ENCODE measurements at regions not wholly inside any gene's neighbourhood (a gene's known extent, or its start where the extent isn't known, plus 50 kb on each side); places are given as distances from the start of the nearest gene placed in this dataset.

DNA sequence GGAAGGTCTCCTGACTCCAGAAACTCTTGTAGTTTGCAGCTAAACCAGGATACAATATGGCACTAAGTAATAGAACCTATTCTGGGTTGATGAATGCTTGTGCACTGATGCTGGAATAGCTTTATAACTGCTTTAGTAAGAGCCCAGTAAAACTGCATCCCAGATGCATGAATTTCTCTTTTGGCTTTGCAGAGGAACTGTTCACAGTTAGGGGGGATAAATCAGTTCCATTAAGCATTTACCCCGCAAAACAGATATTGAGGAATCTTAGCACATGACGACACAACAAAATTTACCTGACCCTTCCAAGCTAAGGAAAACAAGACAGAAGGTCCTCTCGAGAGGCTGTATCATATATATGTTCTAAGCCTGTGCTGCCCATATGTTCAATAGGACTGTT, 457.4 kb downstream of the FOXG1 start:
- no peaks in the 10 kb centered on the region for H3K27me3 ChIP-seq (ENCODE audit: insufficient read depth, low read length)

DNA sequence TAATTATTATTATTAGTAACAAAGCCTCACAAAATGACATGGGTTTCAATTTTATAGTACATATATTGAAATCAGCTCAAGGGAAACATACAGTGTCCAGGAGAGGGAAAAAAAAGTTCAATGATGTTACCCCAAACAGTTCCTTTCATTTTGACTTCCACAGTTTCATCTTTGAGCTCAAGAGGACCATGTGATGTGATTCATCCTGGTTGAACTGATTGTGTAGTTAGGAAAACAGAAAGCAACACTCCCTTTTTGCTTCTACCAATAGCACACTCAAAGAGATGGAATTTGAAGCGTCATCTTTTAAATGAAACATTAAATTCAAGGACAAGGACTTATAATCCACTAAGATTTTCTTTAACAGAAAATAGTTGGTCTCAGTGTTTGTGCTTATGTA, 461.0 kb downstream of the FOXG1 start:
- H3K79me2 ChIP-seq (ENCODE audit: control insufficient read depth, insufficient read depth, low read length, unreplicated experiment): no peaks in the 10 kb centered on the region
- no peak overlapping the region for H3K4me3 ChIP-seq (ENCODE audit: low read depth, low read length)
- H3K4me1 ChIP-seq (ENCODE audit: control insufficient read depth, insufficient read depth, low read length, unreplicated experiment): peaks cover 12% of the 10 kb centered on the region
- no peaks in the 10 kb centered on the region for H3K36me3 ChIP-seq (ENCODE audit: insufficient read depth, low read length)
- 0 out of 2 replicates have a peak overlapping the region, but pooled peaks have one; percentile 2 for H3K27ac ChIP-seq (ENCODE audit: low read depth, low read length)
- H2AFZ ChIP-seq (ENCODE audit: low read length, unreplicated experiment): no peak overlapping the region
- no peaks in the 10 kb centered on the region for H3K27me3 ChIP-seq (ENCODE audit: insufficient read depth, low read length)

More for the DNA sequence above, 457.4 kb downstream of the FOXG1 start:
- H3K36me3 ChIP-seq (ENCODE audit: insufficient read depth, low read length): no peaks in the 10 kb centered on the region
- no peaks in the 10 kb centered on the region for H3K79me2 ChIP-seq (ENCODE audit: control insufficient read depth, insufficient read depth, low read length, unreplicated experiment)
- H3K4me1 ChIP-seq (ENCODE audit: control insufficient read depth, insufficient read depth, low read length, unreplicated experiment): peaks cover 19% of the 10 kb centered on the region
- H3K4me3 ChIP-seq (ENCODE audit: low read depth, low read length): no peak overlapping the region
- no peak overlapping the region for H3K27ac ChIP-seq (ENCODE audit: low read depth, low read length)
- no peak overlapping the region for H2AFZ ChIP-seq (ENCODE audit: low read length, unreplicated experiment)

- Histone ChIP-seq H2AFZ (ENCODE audit: low read length, unreplicated experiment) (peak overlapping the region; percentile 74), H3K27ac (ENCODE audit: low read depth, low read length) (no peak overlapping the region), H3K4me1 (ENCODE audit: control insufficient read depth, insufficient read depth, low read length, unreplicated experiment) (peaks cover 28% of the 10 kb centered on the region), H3K79me2 (ENCODE audit: control insufficient read depth, insufficient read depth, low read length, unreplicated experiment) (no peaks in the 10 kb centered on the region), H3K36me3 (ENCODE audit: insufficient read depth, low read length) (no peaks in the 10 kb centered on the region), H3K4me3 (ENCODE audit: low read depth, low read length) (no peak overlapping the region), H3K27me3 (ENCODE audit: insufficient read depth, low read length) (no peaks in the 10 kb centered on the region)
Measured at GRCh38 chr14:29232153-29232552, 465.6 kb downstream of the FOXG1 start.

- peak overlapping the region; percentile 74 for H2AFZ ChIP-seq (ENCODE audit: low read length, unreplicated experiment)
- H3K79me2 ChIP-seq (ENCODE audit: control insufficient read depth, insufficient read depth, low read length, unreplicated experiment): no peaks in the 10 kb centered on the region
- no peak overlapping the region for H3K27ac ChIP-seq (ENCODE audit: low read depth, low read length)
- no peaks in the 10 kb centered on the region for H3K27me3 ChIP-seq (ENCODE audit: insufficient read depth, low read length)
- peaks cover 32% of the 10 kb centered on the region for H3K4me1 ChIP-seq (ENCODE audit: control insufficient read depth, insufficient read depth, low read length, unreplicated experiment)
- no peaks in the 10 kb centered on the region for H3K36me3 ChIP-seq (ENCODE audit: insufficient read depth, low read length)
- no peak overlapping the region for H3K4me3 ChIP-seq (ENCODE audit: low read depth, low read length)
Measured at GRCh38 chr14:29232711-29233110, 466.1 kb downstream of the FOXG1 start.

- Histone ChIP-seq H3K4me3 (ENCODE audit: low read depth, low read length) (no peak overlapping the region), H2AFZ (ENCODE audit: low read length, unreplicated experiment) (no peak overlapping the region), H3K36me3 (ENCODE audit: insufficient read depth, low read length) (no peaks in the 10 kb centered on the region), H3K27me3 (ENCODE audit: insufficient read depth, low read length) (no peaks in the 10 kb centered on the region), H3K27ac (ENCODE audit: low read depth, low read length) (no peak overlapping the region), H3K79me2 (ENCODE audit: control insufficient read depth, insufficient read depth, low read length, unreplicated experiment) (no peaks in the 10 kb centered on the region), H3K4me1 (ENCODE audit: control insufficient read depth, insufficient read depth, low read length, unreplicated experiment) (peaks cover 34% of the 10 kb centered on the region)
Measured at GRCh38 chr14:29233188-29233587, 466.6 kb downstream of the FOXG1 start.

- H3K36me3 ChIP-seq (ENCODE audit: insufficient read depth, low read length): no peaks in the 10 kb centered on the region
- H3K4me1 ChIP-seq (ENCODE audit: control insufficient read depth, insufficient read depth, low read length, unreplicated experiment): peaks cover 53% of the 10 kb centered on the region
- H2AFZ ChIP-seq (ENCODE audit: low read length, unreplicated experiment): no peak overlapping the region
- no peaks in the 10 kb centered on the region for H3K79me2 ChIP-seq (ENCODE audit: control insufficient read depth, insufficient read depth, low read length, unreplicated experiment)
- peak overlapping the region; percentile 70 for H3K4me3 ChIP-seq (ENCODE audit: low read depth, low read length)
- peak overlapping the region; percentile 99 for H3K27ac ChIP-seq (ENCODE audit: low read depth, low read length)
- H3K27me3 ChIP-seq (ENCODE audit: insufficient read depth, low read length): no peaks in the 10 kb centered on the region
Measured at GRCh38 chr14:29235991-29236390, 469.4 kb downstream of the FOXG1 start.

DNA sequence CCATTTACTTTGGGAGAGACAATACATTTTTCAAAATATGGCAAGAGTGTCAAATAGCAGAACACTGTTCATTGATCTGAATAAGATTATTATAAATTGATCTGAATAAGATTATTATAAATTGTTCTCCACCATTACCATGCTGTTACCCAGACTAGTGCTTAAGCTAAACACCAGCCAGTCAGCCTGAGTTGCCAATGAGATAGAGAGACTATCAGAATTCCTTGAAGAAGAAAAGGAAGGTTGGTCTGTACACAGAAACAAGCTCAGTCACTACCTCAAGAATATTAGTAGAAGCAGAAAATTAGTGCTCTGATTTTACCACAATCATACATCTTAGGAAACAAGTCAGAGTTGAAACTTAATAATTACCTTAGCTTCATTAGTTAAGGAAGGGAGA, 469.8 kb downstream of the FOXG1 start:
- Histone ChIP-seq H3K27ac (ENCODE audit: low read depth, low read length) (peak overlapping the region; percentile 99), H3K27me3 (ENCODE audit: insufficient read depth, low read length) (no peaks in the 10 kb centered on the region), H2AFZ (ENCODE audit: low read length, unreplicated experiment) (peak overlapping the region; percentile 66), H3K79me2 (ENCODE audit: control insufficient read depth, insufficient read depth, low read length, unreplicated experiment) (no peaks in the 10 kb centered on the region), H3K4me1 (ENCODE audit: control insufficient read depth, insufficient read depth, low read length, unreplicated experiment) (peaks cover 57% of the 10 kb centered on the region), H3K36me3 (ENCODE audit: insufficient read depth, low read length) (no peaks in the 10 kb centered on the region), H3K4me3 (ENCODE audit: low read depth, low read length) (peak overlapping the region; percentile 70)

- no peaks in the 10 kb centered on the region for H3K27me3 ChIP-seq (ENCODE audit: insufficient read depth, low read length)
- H3K36me3 ChIP-seq (ENCODE audit: insufficient read depth, low read length): no peaks in the 10 kb centered on the region
- peak overlapping the region; percentile 99 for H3K27ac ChIP-seq (ENCODE audit: low read depth, low read length)
- H3K79me2 ChIP-seq (ENCODE audit: control insufficient read depth, insufficient read depth, low read length, unreplicated experiment): no peaks in the 10 kb centered on the region
- peak overlapping the region; percentile 66 for H2AFZ ChIP-seq (ENCODE audit: low read length, unreplicated experiment)
- H3K4me1 ChIP-seq (ENCODE audit: control insufficient read depth, insufficient read depth, low read length, unreplicated experiment): peaks cover 62% of the 10 kb centered on the region
- peak overlapping the region; percentile 70 for H3K4me3 ChIP-seq (ENCODE audit: low read depth, low read length)
Measured at GRCh38 chr14:29236848-29237247, 470.3 kb downstream of the FOXG1 start.

DNA sequence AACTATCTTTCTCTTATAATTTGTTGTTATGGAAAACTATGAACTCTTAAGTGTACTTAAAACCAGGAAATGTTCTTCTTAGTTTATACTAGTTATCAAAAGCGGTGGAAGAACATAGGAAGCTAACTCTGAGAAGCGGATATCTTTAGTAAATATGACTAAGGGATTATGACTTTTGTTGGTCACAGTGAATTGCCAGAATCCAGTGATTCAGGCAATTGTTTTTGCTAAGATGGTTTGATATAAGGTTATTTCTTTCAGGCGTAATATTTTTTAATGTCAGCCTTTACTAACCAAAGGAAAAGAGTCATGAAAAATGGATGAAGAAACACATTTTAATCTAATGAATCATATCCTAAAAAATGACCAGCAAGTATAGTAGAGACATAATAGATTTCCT, 473.5 kb downstream of the FOXG1 start:
- Histone ChIP-seq H3K79me2 (ENCODE audit: control insufficient read depth, insufficient read depth, low read length, unreplicated experiment) (no peaks in the 10 kb centered on the region), H3K27ac (ENCODE audit: low read depth, low read length) (peak overlapping the region; percentile 97), H3K4me3 (ENCODE audit: low read depth, low read length) (peak overlapping the region; percentile 48; the same call in 1 of the 2 replicates), H2AFZ (ENCODE audit: low read length, unreplicated experiment) (peak overlapping the region; percentile 33), H3K4me1 (ENCODE audit: control insufficient read depth, insufficient read depth, low read length, unreplicated experiment) (peaks cover 81% of the 10 kb centered on the region), H3K27me3 (ENCODE audit: insufficient read depth, low read length) (no peaks in the 10 kb centered on the region), H3K36me3 (ENCODE audit: insufficient read depth, low read length) (no peaks in the 10 kb centered on the region)

DNA sequence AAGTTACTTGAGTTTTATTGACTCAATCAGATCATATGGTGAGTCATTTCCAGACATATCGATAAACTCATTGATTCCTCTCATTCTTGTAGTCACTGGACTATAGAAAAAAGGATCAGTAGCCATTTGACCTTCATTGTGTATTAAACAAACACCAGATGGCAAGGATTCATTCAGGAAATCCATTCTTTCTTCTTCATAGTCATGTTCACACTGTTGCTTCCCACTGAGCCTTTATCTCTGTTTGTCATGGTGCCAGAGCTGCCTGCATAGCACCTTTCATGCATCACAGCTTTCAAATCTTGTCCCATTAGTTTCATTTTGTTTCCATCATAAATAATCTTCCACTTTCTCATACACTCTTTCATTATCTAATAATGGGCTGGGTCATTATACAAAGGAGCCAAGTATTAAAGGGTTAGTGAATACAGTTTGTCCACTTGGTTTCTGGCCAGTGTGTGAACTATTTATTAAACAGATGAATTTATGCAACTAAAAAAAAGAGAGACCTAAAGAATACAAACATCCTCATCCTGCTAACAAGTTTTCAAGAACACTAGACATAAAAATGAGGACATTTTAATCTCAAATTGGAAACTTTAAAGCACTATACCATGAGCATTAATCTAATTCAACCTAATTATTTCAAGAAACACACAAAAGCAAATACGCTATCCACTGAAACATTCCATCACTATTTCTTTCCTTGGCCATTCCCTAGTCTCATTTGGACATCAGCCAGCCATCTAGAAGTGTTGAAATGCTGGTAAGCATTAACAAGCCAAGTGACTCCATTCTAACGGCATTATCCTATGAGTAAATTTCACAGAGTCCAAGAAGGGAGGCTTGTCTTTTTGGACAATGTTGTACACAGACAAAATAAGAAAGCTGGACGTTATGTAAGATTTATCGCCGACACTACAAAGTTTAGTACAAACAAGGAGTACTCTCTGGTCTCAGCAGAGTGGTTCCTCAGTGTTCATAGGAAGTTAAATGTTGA, 476.5 kb downstream of the FOXG1 start:
- Histone ChIP-seq H2AFZ (ENCODE audit: low read length, unreplicated experiment) (peak overlapping the region; percentile 69), H3K79me2 (ENCODE audit: control insufficient read depth, insufficient read depth, low read length, unreplicated experiment) (no peaks in the 10 kb centered on the region), H3K4me3 (ENCODE audit: low read depth, low read length) (peak overlapping the region; percentile 49), H3K27me3 (ENCODE audit: insufficient read depth, low read length) (no peaks in the 10 kb centered on the region), H3K4me1 (ENCODE audit: control insufficient read depth, insufficient read depth, low read length, unreplicated experiment) (peaks cover 53% of the 10 kb centered on the region), H3K27ac (ENCODE audit: low read depth, low read length) (peak overlapping the region; percentile 97), H3K36me3 (ENCODE audit: insufficient read depth, low read length) (no peaks in the 10 kb centered on the region)

DNA sequence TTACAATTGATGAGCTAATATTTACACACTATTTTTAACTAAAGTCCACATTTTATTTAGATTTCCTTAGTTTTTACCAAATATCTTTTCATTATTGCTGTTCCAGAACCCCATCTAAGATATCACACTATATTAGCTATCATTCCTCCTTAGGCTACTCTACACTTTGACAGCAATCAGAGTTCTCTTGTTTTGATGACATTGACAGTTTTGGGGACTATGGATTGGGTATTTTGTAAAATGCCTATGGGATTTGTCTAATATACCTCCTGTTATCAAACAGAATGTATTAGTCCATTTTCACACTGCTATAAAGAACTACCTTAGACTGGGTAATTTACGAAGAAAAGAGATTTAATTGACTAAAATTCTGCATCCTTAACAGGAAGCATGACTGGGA, 489.1 kb downstream of the FOXG1 start:
- Histone ChIP-seq H3K27ac (ENCODE audit: low read depth, low read length) (no peak overlapping the region), H3K4me1 (ENCODE audit: control insufficient read depth, insufficient read depth, low read length, unreplicated experiment) (peaks cover 4% of the 10 kb centered on the region), H2AFZ (ENCODE audit: low read length, unreplicated experiment) (no peak overlapping the region), H3K36me3 (ENCODE audit: insufficient read depth, low read length) (peaks cover 4% of the 10 kb centered on the region; the same call in 1 of the 2 replicates), H3K79me2 (ENCODE audit: control insufficient read depth, insufficient read depth, low read length, unreplicated experiment) (no peaks in the 10 kb centered on the region), H3K27me3 (ENCODE audit: insufficient read depth, low read length) (no peaks in the 10 kb centered on the region), H3K4me3 (ENCODE audit: low read depth, low read length) (no peak overlapping the region)

All from ACC112 (cell line).